SK-N-MC (cell line): ENCODE measurements at regions not wholly inside any gene's neighbourhood (a gene's known extent, or its start where the extent isn't known, plus 50 kb on each side); places are given as distances from the start of the nearest gene placed in this dataset.

Experiments
- EZH2 ChIP-seq: fragments of 200-600 bp; sonication (generic); IDR thresholded peaks from one replicate; pipeline ENCODE4 v1.6.1; 2017; ENCODE audit warnings: antibody characterized with exemption
- FOXP2 ChIP-seq: optimal IDR thresholded peaks from 2 replicates; pipeline ENCODE3; 2011; ENCODE audit warnings: mild to moderate bottlenecking, moderate library complexity; ENCODE audit not compliant: insufficient read depth; ENCODE audit errors: extremely low read length, control extremely low read depth
- POLR2AphosphoS5 ChIP-seq: IDR thresholded peaks from 2 replicates; pipeline ENCODE4 v1.6.1; 2012; ENCODE audit warnings: mild to moderate bottlenecking, low read depth, low read length, borderline replicate concordance

GRCh38 chr11:8335186-8335585 lies 71.5 kb upstream of the LMO1 start:
- TF ChIP-seq POLR2AphosphoS5 (no peak), EZH2 (no peak), FOXP2 (no peak)
